ENCODE measurements at regions not wholly inside any gene's neighbourhood (a gene's known extent, or its start where the extent isn't known, plus 50 kb on each side); places are given as distances from the start of the nearest gene placed in this dataset.

DNA sequence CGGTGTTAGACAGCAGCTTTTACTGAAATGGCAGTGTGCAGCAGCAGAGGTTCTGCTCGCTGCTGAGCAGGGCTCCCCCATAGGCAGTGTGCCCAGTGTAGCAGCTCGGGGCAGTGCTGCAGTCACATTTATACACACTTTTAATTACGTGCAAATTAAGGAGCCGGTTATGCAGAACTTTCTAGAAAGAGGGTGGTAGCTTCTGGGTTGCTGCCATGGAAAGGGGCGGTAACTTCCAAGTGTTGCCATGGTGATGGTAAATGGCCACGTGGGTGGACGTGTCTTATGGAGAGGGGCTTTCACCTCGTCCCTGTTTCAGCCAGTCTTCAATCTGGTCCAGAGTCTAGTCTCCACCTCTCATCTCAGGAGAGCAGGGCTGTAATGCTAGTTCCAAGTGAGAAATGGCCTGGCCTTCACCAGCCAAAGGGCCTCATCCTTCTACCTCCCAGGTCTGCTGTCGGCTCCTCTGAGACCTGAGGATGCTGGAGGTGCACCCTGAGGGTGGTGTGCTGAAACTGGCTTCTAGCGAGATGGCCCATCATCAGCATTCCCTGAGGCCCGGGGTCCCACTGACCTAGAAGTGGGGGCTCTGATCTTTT is 180.5 kb upstream of the PMEPA1 start:
- no peak for DNase-seq

- DNase-seq = no peak
Observed at GRCh38 chr20:57888591-57888990, 178.8 kb upstream of the PMEPA1 start.

GRCh38 chr20:57884956-57885355 is 175.1 kb upstream of the PMEPA1 start:
- DNase-seq = no peak

DNA sequence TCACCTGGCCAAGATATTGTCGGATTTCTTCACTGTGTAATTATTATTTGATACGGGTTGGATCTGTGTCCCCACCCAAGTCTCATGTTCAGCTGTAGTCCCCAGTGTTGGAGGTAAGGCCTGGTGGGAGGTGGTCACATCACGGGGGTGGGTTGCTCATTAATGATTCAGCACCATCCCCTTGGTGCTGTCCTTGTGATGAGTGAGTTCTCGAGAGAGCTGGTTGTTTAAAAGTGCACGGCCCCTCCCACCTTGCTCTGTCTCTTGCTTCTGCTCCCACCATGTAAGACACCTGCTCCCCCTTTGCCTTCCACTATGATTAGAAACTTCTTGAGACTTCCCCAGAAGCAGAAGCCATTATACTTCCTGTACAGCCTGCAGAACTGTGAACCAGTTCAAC is 173.9 kb upstream of the PMEPA1 start:
- no peak for DNase-seq

DNA sequence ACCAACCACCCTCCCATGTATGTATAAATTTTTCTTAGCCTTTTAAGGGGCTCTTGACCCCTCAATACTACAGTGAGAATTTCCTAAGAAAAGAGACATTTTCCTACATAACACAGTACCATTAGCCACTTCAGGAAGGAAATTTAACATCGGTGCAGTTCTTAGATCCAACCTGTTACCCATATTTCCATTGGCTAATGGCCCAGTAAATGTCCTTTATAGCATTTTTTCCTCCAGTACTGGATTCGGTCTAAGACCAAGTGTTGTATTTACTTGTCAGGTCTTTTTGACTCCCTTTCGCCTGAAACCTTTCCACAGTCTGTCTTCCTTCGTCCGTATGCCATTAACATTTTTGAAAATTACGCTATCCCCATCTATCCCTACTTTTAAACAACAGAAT is 173.4 kb upstream of the PMEPA1 start:
- no peak for DNase-seq

GRCh38 chr20:57882451-57883161 is 172.8 kb upstream of the PMEPA1 start:
- no peak for DNase-seq

DNA sequence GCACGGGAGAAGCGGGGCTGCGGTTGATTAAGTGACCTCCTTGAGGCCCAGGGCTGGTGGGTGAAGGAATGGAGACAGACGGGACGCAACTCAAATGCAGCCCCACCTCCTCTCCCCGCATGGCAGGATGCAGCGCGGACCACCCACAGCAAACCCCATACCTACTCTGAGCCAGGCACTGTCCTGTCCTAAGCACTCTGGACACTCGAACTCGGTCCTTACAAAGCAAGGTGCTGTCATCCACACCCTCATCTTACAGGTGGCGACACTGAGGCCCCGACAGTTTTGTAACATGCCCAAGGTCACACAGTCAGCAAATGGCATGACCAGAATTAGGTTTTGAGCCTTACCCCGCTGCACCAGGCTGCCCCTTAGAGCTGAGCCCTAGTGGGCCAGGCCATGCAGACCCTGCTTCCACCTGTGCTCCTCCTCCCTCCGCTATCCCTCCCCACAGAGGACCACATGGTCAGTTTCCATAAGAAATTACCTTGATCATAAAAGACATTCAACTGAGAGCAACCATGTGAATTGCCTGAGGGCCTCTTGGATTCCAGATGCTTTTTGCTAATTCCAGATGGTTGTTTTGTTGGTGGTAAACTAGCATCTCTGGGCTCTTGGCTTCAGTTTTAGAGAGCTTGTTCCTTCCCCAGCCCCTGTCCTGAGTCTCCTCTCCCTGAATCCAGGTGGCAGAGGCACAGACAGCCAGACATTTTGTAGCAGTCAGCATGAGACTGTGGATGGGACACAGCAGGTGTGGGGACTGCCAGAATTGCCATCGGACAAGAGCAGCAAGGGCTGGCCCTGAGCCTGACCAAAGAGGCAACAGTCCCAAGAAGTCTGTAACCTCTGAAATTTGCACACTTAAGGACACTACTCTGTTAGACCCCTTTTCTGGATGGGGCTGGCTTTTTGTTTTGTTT is 171.9 kb upstream of the PMEPA1 start:
- DNase-seq = no peak

GRCh38 chr20:57880571-57880892 is 170.7 kb upstream of the PMEPA1 start:
- DNase-seq = no peak

DNA sequence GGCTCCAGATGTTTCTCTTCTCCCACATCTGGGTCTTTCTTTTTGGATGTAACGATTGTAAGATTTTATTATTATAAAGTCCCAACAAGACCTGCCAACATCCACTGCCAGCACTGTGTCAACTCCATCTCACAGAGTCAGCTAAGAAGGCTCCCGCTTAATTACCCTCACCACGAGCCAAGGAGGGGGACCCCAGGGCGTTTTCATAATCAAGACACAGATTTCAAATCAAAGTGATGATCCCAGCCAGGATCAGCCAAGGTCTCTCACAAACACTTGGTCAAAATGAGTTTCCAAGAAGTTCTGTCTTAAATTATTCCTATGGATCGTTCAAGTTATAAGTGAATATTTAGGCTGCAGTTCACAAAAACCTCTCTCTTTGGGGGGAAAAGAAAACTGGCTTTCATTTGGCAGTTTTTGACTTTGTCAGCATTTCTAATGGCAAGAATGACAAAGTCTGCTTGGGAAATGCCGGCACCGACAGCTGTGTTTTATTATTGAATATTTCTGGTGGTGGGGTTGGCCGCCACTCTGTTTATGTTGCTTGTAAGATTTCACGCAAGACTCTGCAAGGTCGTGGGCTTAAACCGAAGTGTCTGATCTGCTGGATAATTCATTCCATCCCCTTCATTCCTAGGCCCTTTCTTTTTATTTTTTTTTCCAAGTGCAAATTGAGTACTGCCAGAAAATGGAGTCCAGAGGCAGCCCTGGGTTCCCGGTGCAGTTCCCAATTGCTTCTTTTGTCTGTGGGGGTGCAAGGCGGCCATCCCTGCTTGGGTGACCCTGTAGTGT is 170.2 kb upstream of the PMEPA1 start:
- no peak for DNase-seq

DNA sequence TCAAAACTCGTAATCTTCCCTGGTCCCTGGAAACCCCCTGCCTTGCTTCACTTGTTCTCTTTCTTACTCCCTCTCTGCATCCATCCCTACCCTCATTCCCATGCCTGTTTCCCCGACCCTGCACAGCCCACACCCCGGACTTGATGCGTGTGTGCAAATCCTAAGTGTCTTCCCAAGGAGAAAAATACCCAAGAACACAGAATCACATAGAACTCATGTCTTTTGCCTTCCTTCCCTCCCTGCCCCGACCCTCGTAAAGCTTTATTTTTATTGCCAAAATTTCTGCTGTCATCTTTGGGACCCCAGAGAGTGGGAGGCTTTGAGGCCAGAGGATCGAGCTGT is 169.6 kb upstream of the PMEPA1 start:
- no peak for DNase-seq

DNA sequence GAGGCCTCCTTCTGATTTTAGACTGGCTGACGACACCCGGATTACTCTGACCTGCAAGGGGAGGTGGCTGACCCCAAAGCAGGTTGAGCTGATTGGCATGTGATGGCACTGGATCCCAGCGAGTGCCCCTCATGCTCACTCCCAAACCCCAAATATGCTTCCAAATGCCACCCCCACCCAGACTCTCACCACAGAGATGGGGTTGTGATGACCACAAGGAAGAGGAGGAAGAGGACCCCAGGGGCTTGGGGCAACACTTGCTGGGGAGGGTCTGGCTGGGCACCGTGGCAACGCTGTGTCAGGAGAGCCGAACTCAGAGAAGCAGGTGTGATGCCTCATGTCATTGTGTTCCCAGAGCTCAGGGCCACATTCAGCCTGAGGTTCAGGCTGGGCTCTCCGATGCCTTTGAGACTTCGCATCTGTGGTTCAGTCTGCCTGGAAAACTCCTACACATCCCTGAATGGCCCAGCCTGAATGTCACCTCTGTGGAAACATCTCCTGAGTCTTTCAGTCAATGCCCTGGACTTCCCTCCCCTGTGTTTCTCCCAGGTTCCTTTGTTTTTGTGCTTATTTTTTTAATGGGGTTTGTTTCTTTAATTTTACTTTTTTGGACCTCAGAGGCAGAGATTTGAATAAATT is 169.1 kb upstream of the PMEPA1 start:
- no peak for DNase-seq

DNA sequence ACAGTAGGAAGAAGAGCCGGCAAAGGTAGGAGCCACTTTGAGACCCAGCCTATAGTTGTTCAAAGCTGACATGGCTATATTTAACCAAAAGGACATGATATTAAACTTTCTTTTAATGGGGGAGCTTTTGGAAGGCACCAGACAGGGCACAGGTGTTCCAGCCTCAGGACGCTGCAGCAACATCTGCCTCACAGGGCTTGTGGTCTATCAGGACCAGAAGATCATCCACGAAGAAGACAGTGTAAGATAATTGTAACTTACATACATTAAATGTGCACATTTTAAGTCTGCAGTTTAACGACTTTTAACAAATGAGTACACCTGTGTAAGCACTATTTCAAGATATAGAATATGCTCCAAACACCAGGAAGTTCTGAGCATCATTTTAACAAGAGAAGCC is 168.2 kb upstream of the PMEPA1 start:
- no peak for DNase-seq

- no peak for DNase-seq
Observed at GRCh38 chr20:57877131-57877824, 167.5 kb upstream of the PMEPA1 start.

DNA sequence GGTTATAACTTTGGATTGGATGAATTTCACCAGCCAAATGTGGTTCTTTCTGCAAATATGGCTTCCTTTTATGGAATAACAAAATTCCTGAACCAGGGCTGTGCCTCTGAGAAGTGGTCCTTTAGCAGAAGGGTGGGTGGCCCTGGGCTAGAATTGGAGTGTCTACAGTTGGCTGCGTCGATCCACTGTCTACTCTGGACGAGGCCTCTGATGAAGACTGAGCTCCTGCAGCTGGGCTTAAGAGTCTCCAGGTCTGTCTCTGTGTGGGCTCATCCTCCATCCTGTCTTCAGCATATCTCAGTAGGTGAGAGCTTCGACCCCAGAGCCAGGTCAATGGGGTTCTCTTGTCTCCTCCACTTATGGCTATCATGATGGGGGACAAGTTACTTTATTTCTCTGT is 166.3 kb upstream of the PMEPA1 start:
- no peak for DNase-seq

DNA sequence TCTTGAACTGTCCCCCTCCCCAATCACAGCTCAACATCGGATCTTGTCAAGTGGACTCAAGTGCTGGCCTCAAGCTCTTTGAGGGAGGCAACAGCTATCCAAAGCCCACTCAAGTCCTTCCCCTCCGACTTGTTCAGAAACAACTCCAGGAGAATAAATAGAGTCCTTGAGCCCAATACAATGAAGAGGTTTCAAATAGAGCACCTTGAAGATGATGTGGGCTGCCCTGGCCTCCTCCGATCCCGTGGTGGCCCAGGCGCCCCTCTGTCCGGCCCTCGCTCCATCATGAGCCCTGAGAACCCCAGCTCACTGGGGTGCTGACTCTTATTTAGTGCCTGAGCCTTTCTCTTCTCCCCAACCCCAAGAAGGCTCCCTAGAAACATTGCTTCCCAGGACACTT is 164.3 kb upstream of the PMEPA1 start:
- no peak for DNase-seq

DNA sequence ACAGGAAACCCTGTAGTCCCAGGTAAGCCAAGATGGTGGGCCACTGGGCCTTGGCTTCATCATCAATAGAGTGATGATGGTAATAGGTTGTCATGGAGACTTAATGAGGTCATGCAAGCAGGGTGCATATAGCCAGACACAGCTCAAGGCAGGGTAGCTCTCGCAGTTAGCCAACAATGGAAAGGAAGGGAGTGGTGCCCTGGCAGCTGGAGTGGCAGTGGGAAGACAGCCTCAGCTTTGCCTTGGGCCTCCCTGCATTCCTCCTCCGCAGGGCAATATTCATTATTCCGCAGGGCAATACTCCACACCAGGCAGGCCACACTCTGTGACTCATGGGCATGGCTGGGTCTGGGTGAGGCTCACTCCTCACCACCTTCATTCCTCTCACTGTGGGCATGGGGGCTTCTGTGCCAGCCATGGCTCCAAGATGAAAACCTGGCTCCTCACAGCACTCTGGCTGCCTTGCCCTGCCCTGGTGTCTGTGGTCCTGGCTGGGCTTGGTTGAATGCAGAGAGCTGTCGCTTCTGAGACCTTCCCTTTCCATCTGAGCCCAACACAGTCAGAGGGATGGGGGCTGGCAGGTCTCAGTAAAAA is 163.1 kb upstream of the PMEPA1 start:
- DNase-seq = no peak

DNA sequence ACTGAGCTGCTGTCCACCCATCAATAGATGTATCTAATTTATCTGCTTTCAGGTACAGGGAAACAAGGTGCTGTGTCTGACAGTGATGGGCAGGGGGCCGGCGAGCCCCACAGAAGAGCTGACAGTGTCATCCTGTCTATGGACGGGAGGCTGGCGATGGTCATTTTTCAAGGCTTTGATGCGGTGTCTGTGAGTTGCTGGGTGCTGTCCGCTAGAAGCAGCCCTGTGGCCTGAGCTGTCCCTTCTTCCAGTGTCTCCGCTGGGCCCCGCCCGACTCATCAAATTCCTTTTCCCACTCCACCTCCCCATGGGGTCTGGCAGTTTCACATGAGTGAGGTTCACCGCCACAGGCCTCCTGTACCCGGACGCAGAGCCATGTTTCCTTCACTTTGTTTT is 161.4 kb upstream of the PMEPA1 start:
- no peak for DNase-seq

DNA sequence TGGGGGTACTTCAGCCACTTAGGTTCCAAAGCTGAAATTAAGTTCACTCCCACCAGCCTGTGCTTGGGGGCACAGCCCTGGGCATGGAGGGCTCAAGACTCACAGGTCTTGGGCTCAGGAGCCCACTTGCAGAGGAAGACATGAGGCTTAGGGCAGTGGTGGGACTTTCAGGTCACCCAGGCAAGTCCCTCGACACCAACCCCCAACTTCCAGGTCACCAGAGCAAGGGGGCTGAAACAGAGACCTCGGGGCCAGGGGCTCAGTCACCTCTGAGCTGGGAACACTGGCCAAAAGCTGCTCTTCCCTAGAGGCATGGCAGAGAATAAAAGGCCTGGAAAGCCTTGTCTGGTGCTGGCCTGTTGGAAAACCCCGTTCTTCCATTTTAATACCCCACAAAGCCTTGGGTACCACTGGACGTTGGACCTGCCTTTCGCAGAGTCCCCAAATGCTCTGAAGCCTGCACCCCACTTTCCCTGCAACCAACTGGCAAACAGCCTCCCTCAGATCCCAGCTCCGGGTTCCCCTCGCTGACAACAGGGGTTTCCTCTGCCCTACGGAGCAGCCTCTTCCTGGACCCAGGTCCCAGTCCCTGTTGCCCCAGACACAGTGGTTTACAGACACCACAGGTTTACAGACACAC is 160.9 kb upstream of the PMEPA1 start:
- no peak for DNase-seq

DNA sequence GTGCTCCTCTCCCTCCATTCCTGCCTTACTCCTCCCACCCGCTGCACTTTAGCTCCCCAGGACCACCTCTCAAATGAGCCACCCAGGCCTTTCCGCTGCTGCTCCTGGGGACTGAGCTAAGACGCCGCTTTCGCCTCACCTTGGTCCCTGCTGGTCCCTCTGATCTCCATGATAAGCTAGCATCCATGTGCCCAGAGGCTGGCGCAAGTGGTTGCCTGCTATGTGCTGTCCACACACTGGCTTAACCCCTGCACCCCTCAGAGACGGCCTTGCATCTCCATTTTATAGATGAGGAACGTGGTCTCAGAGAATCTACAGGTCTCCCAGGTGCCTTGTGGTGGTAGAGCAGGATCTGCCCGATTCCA is 160.1 kb upstream of the PMEPA1 start:
- no peak for DNase-seq

DNA sequence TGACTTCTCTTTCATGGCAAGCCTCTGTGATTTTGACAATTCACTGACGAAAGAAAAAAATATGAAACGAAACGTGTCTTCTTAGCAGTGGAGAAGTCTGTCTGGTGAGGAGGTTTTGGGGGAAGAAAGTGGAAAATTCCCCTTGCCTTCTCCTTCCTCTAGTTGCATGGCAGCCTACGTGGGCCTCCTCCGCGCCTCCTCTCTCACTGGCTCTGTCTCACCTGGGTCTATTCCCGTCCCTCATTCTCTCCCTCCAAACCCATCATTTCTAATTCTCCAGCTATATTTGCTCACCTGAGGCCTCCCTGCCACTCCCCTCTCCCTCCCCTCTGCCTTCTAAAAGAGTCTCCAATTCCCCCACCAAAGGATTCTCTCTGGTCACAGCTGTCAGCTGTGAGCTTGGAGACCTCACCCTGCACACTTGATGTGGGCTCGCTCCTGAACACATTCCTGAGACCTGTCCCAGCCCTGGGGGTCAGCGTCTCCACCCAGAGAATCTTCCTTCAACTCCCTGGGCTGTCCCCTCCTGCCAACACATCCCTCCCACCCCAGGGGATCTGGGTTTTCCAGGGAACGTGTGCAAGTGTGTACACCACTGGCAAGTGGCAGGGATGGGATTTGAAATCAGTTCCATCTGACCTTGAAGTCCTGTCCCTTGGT is 159.6 kb upstream of the PMEPA1 start:
- no peak for DNase-seq

DNA sequence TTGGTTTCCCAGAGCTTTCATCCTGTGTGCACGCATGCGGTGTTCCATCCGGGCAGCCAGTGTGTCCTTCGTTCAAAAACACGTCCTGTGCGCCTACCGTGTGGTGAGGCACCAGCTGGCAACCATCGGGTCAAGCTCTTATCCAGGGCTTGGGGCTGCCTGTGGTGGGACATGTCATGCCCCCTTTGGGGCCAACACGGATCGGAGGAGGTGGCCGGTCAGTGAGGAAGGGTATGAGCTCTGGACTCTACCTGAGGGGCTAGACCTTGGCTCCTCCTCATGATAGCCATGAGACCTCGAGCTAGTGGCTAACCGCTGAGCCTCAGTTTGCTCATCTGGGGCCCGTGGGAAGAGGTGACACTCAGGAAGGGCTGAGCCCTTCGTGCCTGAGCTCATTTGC is 158.5 kb upstream of the PMEPA1 start:
- no peak for DNase-seq
